ENCODE measurements at regions not wholly inside any gene's neighbourhood (a gene's known extent, or its start where the extent isn't known, plus 50 kb on each side); places are given as distances from the start of the nearest gene placed in this dataset.

DNA sequence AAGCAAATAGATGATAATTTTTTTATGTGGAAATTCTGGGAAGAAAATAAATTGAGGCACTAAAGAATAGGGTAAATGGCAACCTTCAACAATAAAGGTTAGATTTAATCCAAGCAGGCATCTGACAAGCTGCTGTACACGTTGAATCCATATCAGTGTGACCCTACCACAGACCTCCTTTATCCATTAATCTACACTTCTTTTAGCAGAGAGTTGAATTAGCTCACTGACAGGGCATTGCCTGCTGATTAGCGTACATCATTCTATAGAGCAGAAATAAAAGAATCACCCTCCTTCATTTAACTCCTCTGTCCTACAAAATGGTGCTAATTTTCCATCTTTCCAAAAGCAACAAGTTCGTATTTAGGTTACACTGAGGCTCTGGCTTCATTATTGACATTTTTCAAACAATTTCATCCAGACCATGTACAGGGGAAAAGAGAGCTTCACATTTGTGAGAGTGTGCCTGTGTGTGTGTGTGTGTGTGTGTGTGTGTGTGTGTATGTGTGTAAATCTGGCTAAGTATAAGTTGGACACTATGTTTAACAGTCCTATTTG, 356.0 kb downstream of the TFEC start:
- Histone ChIP-seq H3K9ac (ENCODE audit: low read length) (no peak overlapping the region), H3K4me3 (ENCODE audit: low read length) (no peak overlapping the region), H3K27ac (ENCODE audit: low read length) (no peak overlapping the region), H3K36me3 (ENCODE audit: control insufficient read depth, low read depth, low read length) (no peaks in the 10 kb centered on the region), H3K9me3 (ENCODE audit: control insufficient read depth, low read depth, low read length) (no peaks in the 10 kb centered on the region), H3K4me1 (ENCODE audit: control insufficient read depth, low read depth, low read length) (no peaks in the 10 kb centered on the region), H3K27me3 (ENCODE audit: control insufficient read depth, insufficient read depth, low read length) (no peaks in the 10 kb centered on the region)

GRCh38 chr7:115672024-115672423, 358.5 kb downstream of the TFEC start:
- no peak overlapping the region for H3K27ac ChIP-seq (ENCODE audit: low read length)
- no peaks in the 10 kb centered on the region for H3K9me3 ChIP-seq (ENCODE audit: control insufficient read depth, low read depth, low read length)

DNA sequence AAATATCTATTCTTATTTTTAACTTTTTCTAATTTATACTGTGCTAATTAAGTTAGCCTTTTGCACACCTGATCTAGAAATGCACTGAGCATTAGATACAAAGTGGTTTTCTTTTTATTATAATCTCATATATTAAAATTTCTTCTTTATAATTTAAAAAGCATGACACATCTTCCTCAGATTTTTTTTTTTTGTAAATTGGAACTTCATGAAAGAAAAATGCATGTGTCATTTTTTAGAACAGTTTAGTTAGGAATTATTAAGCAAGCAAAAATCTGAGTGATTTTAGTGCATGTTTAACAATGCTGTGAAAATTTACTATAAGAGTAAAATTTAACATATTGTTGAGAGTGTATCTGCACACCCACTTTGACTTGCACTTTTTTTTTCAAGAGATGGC, 367.9 kb downstream of the TFEC start:
- H3K27ac ChIP-seq (ENCODE audit: low read length) = no peak overlapping the region
- H3K9me3 ChIP-seq (ENCODE audit: control insufficient read depth, low read depth, low read length) = no peaks in the 10 kb centered on the region
- H3K4me1 ChIP-seq (ENCODE audit: control insufficient read depth, low read depth, low read length) = no peaks in the 10 kb centered on the region
- no peak overlapping the region for H3K4me3 ChIP-seq (ENCODE audit: low read length)
- H3K27me3 ChIP-seq (ENCODE audit: control insufficient read depth, insufficient read depth, low read length) = no peaks in the 10 kb centered on the region
- H3K36me3 ChIP-seq (ENCODE audit: control insufficient read depth, low read depth, low read length) = no peaks in the 10 kb centered on the region
- H3K9ac ChIP-seq (ENCODE audit: low read length) = no peak overlapping the region

More at GRCh38 chr7:115672024-115672423, 358.5 kb downstream of the TFEC start:
- no peaks in the 10 kb centered on the region for H3K36me3 ChIP-seq (ENCODE audit: control insufficient read depth, low read depth, low read length)
- no peak overlapping the region for H3K4me3 ChIP-seq (ENCODE audit: low read length)
- H3K27me3 ChIP-seq (ENCODE audit: control insufficient read depth, insufficient read depth, low read length) = no peaks in the 10 kb centered on the region
- no peak overlapping the region for H3K9ac ChIP-seq (ENCODE audit: low read length)
- H3K4me1 ChIP-seq (ENCODE audit: control insufficient read depth, low read depth, low read length) = no peaks in the 10 kb centered on the region

DNA sequence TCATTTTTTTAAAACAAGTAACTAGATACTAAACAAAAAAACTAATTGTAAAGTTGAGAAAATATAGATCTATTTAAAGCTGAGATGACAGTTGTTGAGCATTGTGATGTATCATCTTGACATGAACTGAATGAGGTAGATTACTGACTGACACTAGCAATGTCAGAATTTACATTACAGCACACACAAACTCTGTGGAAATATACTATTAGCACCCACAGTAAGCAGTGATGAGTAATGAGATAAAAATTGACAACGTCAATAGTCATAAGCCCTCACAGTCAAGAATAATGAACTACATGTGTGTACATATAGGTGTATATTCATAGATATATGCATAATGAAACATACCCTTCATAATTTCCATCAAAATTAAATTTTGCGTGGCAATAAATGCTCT, 368.4 kb downstream of the TFEC start:
- Histone ChIP-seq H3K27me3 (ENCODE audit: control insufficient read depth, insufficient read depth, low read length) (no peaks in the 10 kb centered on the region), H3K9ac (ENCODE audit: low read length) (no peak overlapping the region), H3K36me3 (ENCODE audit: control insufficient read depth, low read depth, low read length) (no peaks in the 10 kb centered on the region), H3K27ac (ENCODE audit: low read length) (no peak overlapping the region), H3K9me3 (ENCODE audit: control insufficient read depth, low read depth, low read length) (no peaks in the 10 kb centered on the region), H3K4me3 (ENCODE audit: low read length) (no peak overlapping the region), H3K4me1 (ENCODE audit: control insufficient read depth, low read depth, low read length) (no peaks in the 10 kb centered on the region)

DNA sequence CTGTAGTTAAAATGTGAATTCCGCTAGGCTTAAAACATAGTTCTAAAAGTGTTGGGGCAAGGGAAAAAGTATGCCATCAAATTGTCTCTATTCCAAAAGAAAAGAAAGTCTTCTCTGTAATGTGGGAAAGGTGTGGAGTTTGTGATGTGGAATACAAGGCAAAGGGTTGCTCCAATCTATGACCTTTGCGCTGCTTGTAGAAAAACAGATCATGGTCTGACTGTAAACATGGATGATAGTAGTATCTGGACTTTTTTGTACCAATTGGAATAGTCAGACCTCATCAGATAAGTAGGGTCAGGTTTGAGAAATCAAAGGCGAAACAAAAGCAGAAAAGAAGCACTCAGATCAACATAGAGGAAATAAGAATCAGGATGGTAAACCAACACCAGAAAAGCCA, 372.3 kb downstream of the TFEC start:
- H3K4me1 ChIP-seq (ENCODE audit: control insufficient read depth, low read depth, low read length) = no peaks in the 10 kb centered on the region

DNA sequence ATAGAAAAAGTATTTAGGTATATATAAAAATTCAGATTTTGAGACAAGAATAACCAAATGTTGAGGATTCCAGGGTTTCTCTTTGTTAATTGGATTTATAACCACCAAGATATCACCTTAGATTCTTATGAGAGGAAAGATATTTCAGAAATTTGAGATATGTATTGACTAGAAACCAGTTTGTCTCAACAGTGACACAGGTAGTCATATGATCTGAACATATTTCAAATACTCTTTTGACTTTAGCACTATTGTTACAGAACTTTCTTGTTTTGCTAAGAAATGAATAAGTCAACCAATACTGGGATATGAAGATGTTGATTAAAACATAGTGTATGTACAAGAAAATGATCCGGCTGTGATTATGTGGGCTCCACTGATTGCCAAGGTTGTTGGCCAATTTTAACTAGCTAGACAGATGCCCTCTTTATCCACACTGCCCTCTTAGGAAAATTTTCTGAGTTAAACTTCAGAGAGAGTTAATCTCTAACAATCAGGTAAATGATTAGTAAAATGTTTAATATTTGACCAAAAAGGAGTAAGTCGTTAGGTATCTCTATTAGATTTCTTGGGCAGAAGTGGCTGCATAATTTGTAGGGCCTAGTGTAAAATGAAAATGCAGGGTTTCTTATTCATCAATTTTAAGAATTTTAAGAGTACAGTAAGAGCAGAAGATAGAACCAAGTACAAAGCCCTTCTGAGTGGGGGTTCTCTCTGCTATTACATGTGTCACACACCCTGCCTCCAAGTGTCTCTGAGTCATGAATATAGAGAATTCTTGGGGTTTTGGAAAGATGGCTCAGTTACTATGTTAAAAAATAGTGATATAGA, 376.0 kb downstream of the TFEC start:
- Histone ChIP-seq H3K9me3 (ENCODE audit: control insufficient read depth, low read depth, low read length) (no peaks in the 10 kb centered on the region), H3K9ac (ENCODE audit: low read length) (no peak overlapping the region), H3K4me3 (ENCODE audit: low read length) (no peak overlapping the region), H3K4me1 (ENCODE audit: control insufficient read depth, low read depth, low read length) (no peaks in the 10 kb centered on the region), H3K36me3 (ENCODE audit: control insufficient read depth, low read depth, low read length) (no peaks in the 10 kb centered on the region), H3K27ac (ENCODE audit: low read length) (no peak overlapping the region), H3K27me3 (ENCODE audit: control insufficient read depth, insufficient read depth, low read length) (no peaks in the 10 kb centered on the region)

More for the DNA sequence above, 372.3 kb downstream of the TFEC start:
- Histone ChIP-seq H3K9me3 (ENCODE audit: control insufficient read depth, low read depth, low read length) (no peaks in the 10 kb centered on the region), H3K27me3 (ENCODE audit: control insufficient read depth, insufficient read depth, low read length) (no peaks in the 10 kb centered on the region), H3K36me3 (ENCODE audit: control insufficient read depth, low read depth, low read length) (no peaks in the 10 kb centered on the region), H3K9ac (ENCODE audit: low read length) (no peak overlapping the region), H3K4me3 (ENCODE audit: low read length) (no peak overlapping the region), H3K27ac (ENCODE audit: low read length) (no peak overlapping the region)

DNA sequence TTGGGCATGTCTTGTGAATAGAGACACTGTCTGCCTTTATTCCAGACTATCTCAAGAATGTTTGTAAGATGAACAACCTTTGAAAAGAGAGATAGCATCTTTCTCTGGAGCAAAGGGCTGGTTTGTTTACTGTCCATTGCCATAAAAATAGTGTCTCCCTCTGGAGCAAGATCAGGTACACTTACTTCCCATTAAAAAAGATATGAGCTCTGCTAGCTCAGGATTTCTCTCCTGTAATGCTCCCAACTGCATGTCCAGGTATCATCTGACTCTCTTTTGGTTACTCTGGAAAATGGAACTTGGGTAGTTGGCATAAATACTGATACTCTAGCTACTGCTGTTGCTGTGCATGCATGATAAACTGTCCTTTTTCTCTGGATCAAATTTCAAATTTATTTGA, 381.1 kb downstream of the TFEC start:
- H3K4me3 ChIP-seq (ENCODE audit: low read length) = no peak overlapping the region
- H3K9ac ChIP-seq (ENCODE audit: low read length) = no peak overlapping the region
- no peaks in the 10 kb centered on the region for H3K36me3 ChIP-seq (ENCODE audit: control insufficient read depth, low read depth, low read length)
- no peaks in the 10 kb centered on the region for H3K9me3 ChIP-seq (ENCODE audit: control insufficient read depth, low read depth, low read length)
- H3K4me1 ChIP-seq (ENCODE audit: control insufficient read depth, low read depth, low read length) = no peaks in the 10 kb centered on the region
- no peak overlapping the region for H3K27ac ChIP-seq (ENCODE audit: low read length)
- H3K27me3 ChIP-seq (ENCODE audit: control insufficient read depth, insufficient read depth, low read length) = no peaks in the 10 kb centered on the region

DNA sequence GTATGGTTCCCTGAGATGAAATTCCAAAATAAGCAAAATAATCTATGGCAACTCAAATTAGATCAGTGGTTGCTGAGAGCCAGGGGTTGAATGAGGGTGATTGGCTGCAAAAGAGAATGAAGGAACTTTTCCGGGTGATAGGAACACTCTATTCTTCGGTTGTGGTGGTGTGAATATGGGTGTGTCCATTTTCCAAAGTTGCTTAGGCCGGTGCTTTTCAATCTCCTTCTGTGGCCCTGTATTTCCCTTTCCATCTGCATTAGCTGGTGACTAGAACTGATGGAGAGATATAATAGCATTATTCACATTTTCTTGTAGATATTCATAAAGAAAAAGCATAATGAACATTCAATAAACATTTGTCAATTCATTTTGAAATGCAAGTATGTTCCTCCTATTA, 382.9 kb downstream of the TFEC start:
- no peak overlapping the region for H3K27ac ChIP-seq (ENCODE audit: low read length)
- H3K27me3 ChIP-seq (ENCODE audit: control insufficient read depth, insufficient read depth, low read length) = no peaks in the 10 kb centered on the region
- no peak overlapping the region for H3K4me3 ChIP-seq (ENCODE audit: low read length)
- no peaks in the 10 kb centered on the region for H3K9me3 ChIP-seq (ENCODE audit: control insufficient read depth, low read depth, low read length)
- H3K4me1 ChIP-seq (ENCODE audit: control insufficient read depth, low read depth, low read length) = no peaks in the 10 kb centered on the region
- H3K9ac ChIP-seq (ENCODE audit: low read length) = no peak overlapping the region
- H3K36me3 ChIP-seq (ENCODE audit: control insufficient read depth, low read depth, low read length) = no peaks in the 10 kb centered on the region

GRCh38 chr7:115642194-115642593, 388.4 kb downstream of the TFEC start:
- H3K4me3 ChIP-seq (ENCODE audit: low read length) = no peak overlapping the region
- no peaks in the 10 kb centered on the region for H3K9me3 ChIP-seq (ENCODE audit: control insufficient read depth, low read depth, low read length)
- no peak overlapping the region for H3K27ac ChIP-seq (ENCODE audit: low read length)
- H3K36me3 ChIP-seq (ENCODE audit: control insufficient read depth, low read depth, low read length) = no peaks in the 10 kb centered on the region
- no peaks in the 10 kb centered on the region for H3K4me1 ChIP-seq (ENCODE audit: control insufficient read depth, low read depth, low read length)
- no peaks in the 10 kb centered on the region for H3K27me3 ChIP-seq (ENCODE audit: control insufficient read depth, insufficient read depth, low read length)
- no peak overlapping the region for H3K9ac ChIP-seq (ENCODE audit: low read length)

DNA sequence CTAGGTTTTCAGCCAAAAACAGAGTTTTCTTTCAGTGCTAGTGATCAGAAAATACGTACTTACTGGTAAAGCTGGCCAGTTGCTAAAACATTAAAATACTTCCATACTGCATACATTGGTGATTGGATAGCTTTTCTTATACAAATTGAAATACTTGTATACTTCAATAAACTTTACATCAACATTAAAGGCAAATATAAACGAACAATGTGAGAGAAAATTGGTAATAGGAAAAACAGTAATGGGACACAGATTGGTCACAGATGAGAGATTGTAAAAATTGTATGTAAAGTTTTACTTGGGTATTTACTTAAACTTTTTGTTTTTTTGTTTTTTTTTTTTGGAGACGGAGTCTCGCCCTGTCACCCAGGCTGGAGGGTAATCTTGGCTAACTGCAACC, 391.7 kb downstream of the TFEC start:
- no peaks in the 10 kb centered on the region for H3K4me1 ChIP-seq (ENCODE audit: control insufficient read depth, low read depth, low read length)
- H3K4me3 ChIP-seq (ENCODE audit: low read length) = no peak overlapping the region
- H3K9ac ChIP-seq (ENCODE audit: low read length) = no peak overlapping the region

GRCh38 chr7:115637128-115637527, 393.4 kb downstream of the TFEC start:
- Histone ChIP-seq H3K4me1 (ENCODE audit: control insufficient read depth, low read depth, low read length) (no peaks in the 10 kb centered on the region), H3K9me3 (ENCODE audit: control insufficient read depth, low read depth, low read length) (no peaks in the 10 kb centered on the region), H3K27me3 (ENCODE audit: control insufficient read depth, insufficient read depth, low read length) (no peaks in the 10 kb centered on the region), H3K36me3 (ENCODE audit: control insufficient read depth, low read depth, low read length) (no peaks in the 10 kb centered on the region), H3K4me3 (ENCODE audit: low read length) (no peak overlapping the region), H3K27ac (ENCODE audit: low read length) (no peak overlapping the region), H3K9ac (ENCODE audit: low read length) (no peak overlapping the region)

More for the DNA sequence above, 391.7 kb downstream of the TFEC start:
- no peaks in the 10 kb centered on the region for H3K36me3 ChIP-seq (ENCODE audit: control insufficient read depth, low read depth, low read length)
- no peak overlapping the region for H3K27ac ChIP-seq (ENCODE audit: low read length)
- H3K27me3 ChIP-seq (ENCODE audit: control insufficient read depth, insufficient read depth, low read length) = no peaks in the 10 kb centered on the region
- no peaks in the 10 kb centered on the region for H3K9me3 ChIP-seq (ENCODE audit: control insufficient read depth, low read depth, low read length)

DNA sequence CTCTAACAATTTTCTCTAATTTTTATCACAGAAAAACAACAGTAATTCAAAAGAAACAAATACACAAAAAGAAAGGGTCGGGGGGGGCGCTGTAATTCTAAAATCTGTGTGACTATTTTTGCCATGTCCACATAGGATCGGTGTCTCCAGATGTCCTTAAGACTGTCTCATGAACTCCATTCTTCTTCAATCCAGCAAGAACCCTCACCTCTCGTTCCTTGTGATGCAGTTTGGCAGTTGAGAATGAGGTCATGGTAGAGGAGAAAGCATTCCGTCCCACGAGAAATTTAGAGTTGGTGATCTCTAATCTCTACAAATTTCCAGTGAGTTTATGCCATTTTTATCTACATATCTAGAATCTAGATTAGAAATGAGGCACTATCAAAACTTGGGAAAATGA, 394.7 kb downstream of the TFEC start:
- H3K27ac ChIP-seq (ENCODE audit: low read length) = no peak overlapping the region
- no peaks in the 10 kb centered on the region for H3K36me3 ChIP-seq (ENCODE audit: control insufficient read depth, low read depth, low read length)
- H3K9ac ChIP-seq (ENCODE audit: low read length) = no peak overlapping the region
- H3K27me3 ChIP-seq (ENCODE audit: control insufficient read depth, insufficient read depth, low read length) = no peaks in the 10 kb centered on the region
- H3K4me1 ChIP-seq (ENCODE audit: control insufficient read depth, low read depth, low read length) = no peaks in the 10 kb centered on the region
- H3K4me3 ChIP-seq (ENCODE audit: low read length) = no peak overlapping the region
- no peaks in the 10 kb centered on the region for H3K9me3 ChIP-seq (ENCODE audit: control insufficient read depth, low read depth, low read length)

Measured in iPS-18a (cell line).